Heart left ventricle (tissue), 13 donors: ENCODE measurements at regions not wholly inside any gene's neighbourhood (a gene's known extent, or its start where the extent isn't known, plus 50 kb on each side); places are given as distances from the start of the nearest gene placed in this dataset.

Experiments
- CTCF ChIP-seq, 12 donors: fragments of 200-600 bp; sonication (generic) in 4 of 12; IDR thresholded peaks; one replicate each; pipeline versions ENCODE4 v1.5.0 to v1.8.0; 2018 to 2022; ENCODE audit warnings: antibody characterized with exemption in 12 of 12, mild to moderate bottlenecking in 5 of 12
- POLR2A ChIP-seq, 2 donors: fragments of 450-650 bp; IDR thresholded peaks; one replicate each; pipeline ENCODE4 v1.6.1; 2017; ENCODE audit warnings: antibody characterized with exemption in 2 of 2, mild to moderate bottlenecking in 2 of 2, moderate library complexity in 2 of 2
- donor health status: ischemic (EF 13 %, LVEDD 7.1; RV severe dilation, severe dysfunction).
- donor health status: DM: no; HTN: yes; CAD: no.
- donor health status: DM: no; HTN: no; CAD: no.
- donor health status: ischemic (EF 25% LVEDD 6.9; RV normal size, moderate dysfunction).
- donor health status: ischemic (EF 25% LVEDD 5.7; RV mildly dilated, moderate dysfunction).
- donor health status: ischemic (EF 35%, LVEDD 5.7; RV mildly dilated, moderate dysfunction).
- donor health status: nonischemic (EF 11% LVEDD 7.7; RV severe dilation, severe dysfunction).
- donor health status: DM: yes; HTN: yes; CAD: no.
- donor health status: PGD.
- donor health status: ischemic (EF 29% LVEDD 5.4; RV normal size, mild dysfunction).
- donor health status: nonischemic (EF 23%, LVEDD 6.1; RV moderate dilation, normal function).

- TF ChIP-seq CTCF (IDR thresholded peaks at IDR 0.05) (no peak), POLR2A (IDR thresholded peaks at IDR 0.05) (no peak)
These were observed 169.4 kb upstream of the ZNF385D start for GRCh38 chr3:21920421-21920861.
